Smooth muscle cell (in vitro differentiated cells): ENCODE measurements at regions not wholly inside any gene's neighbourhood (a gene's known extent, or its start where the extent isn't known, plus 50 kb on each side); places are given as distances from the start of the nearest gene placed in this dataset.

Source experiments
- DNase-seq: peaks from one replicate; lab custom pipeline; 2025; ENCODE audit not compliant: unreplicated experiment; lab: John Stamatoyannopoulos, UW
- H2AFZ ChIP-seq: fragments of 200-600 bp; sonication (generic); 2 replicates; pipeline ENCODE4 v1.6.0; 2016; ENCODE audit warnings: antibody characterized with exemption, low read depth, mild to moderate bottlenecking
- H3F3A ChIP-seq: fragments of 200-600 bp; sonication (generic); 2 replicates; pipeline ENCODE4 v1.6.0; 2017; ENCODE audit warnings: antibody characterized with exemption, low read depth
- H3K27ac ChIP-seq: fragments of 200-600 bp; sonication (generic); 2 replicates; pipeline ENCODE4 v1.5.1; 2016; ENCODE audit warnings: low read depth, mild to moderate bottlenecking
- H3K27me3 ChIP-seq: fragments of 200-600 bp; sonication (generic); 2 replicates; pipeline ENCODE4 v1.6.1; 2016; ENCODE audit warnings: low read depth, mild to moderate bottlenecking
- H3K36me3 ChIP-seq: fragments of 200-600 bp; sonication (generic); 2 replicates; pipeline ENCODE4 v1.5.1; 2016; ENCODE audit warnings: low read depth
- H3K4me1 ChIP-seq: fragments of 200-600 bp; sonication (generic); 2 replicates; pipeline ENCODE4 v1.5.1; 2016; ENCODE audit warnings: low read depth
- H3K4me2 ChIP-seq: fragments of 200-600 bp; sonication (generic); 2 replicates; pipeline ENCODE4 v1.6.0; 2016; ENCODE audit warnings: mild to moderate bottlenecking
- H3K4me3 ChIP-seq: fragments of 200-600 bp; sonication (generic); 2 replicates; pipeline ENCODE4 v1.5.1; 2016; ENCODE audit warnings: mild to moderate bottlenecking
- H3K79me2 ChIP-seq: fragments of 200-600 bp; sonication (generic); 2 replicates; pipeline ENCODE4 v1.6.0; 2016; ENCODE audit warnings: low read depth, mild to moderate bottlenecking
- H3K9ac ChIP-seq: fragments of 200-600 bp; sonication (generic); 2 replicates; pipeline ENCODE4 v1.6.0; 2016; ENCODE audit warnings: low read depth
- H3K9me3 ChIP-seq: fragments of 200-600 bp; sonication (generic); replicated peaks from 2 replicates; pipeline ENCODE4 v1.5.1; 2016; ENCODE audit warnings: low read depth
- H4K20me1 ChIP-seq: fragments of 200-600 bp; sonication (generic); 2 replicates; pipeline ENCODE4 v1.6.0; 2016; ENCODE audit warnings: low read depth
- WGBS: methylation state at CpG from one replicate; pipeline ENCODE4 v1.1.7; 2016; ENCODE audit warnings: low lambda C conversion rate; 5-methylcytosine and 5-hydroxymethylcytosine counted together
- TF ChIP-seq, protein P1 (sequence below): fragments of 200-600 bp; sonication (generic); IDR thresholded peaks from 2 replicates; pipeline ENCODE4 v1.5.1; 2017; ENCODE audit warnings: borderline replicate concordance, mild to moderate bottlenecking, antibody characterized with exemption; ENCODE audit not compliant: insufficient read depth, poor library complexity, severe bottlenecking

DNA sequence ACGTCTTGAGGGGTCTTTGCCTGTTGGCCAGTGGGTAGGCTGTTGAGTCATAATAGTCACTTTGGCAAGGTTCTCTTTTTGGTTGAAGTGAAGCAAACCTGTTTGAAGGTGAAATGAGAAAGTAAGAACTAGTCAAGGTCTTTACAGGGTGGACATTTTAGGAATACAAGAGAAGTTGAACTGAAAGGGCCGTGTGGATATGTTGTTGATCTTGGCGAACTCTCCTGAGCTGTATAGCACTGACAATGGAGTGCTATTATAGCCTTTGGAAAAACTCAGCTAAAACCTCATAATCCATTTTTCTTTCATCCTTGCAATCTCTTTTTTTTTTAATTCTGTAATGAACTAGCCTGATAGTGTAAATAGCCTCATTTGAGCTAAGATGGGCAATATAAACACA is 248.1 kb downstream of the MEIS1 start:
- no peak for DNase-seq
- H3K27me3 ChIP-seq, result no peaks in the 10 kb centered on the region
- no peaks in the 10 kb centered on the region for H3F3A ChIP-seq
- WGBS, result 92% methylated on average over 3 of the region's 3 CpGs
- H3K4me3 ChIP-seq, result no peak overlapping the region
- no peaks in the 10 kb centered on the region for H3K36me3 ChIP-seq
- H4K20me1 ChIP-seq, result no peaks in the 10 kb centered on the region
- no peak overlapping the region for H3K27ac ChIP-seq
- H3K79me2 ChIP-seq, result no peaks in the 10 kb centered on the region
- no peak overlapping the region for H3K9ac ChIP-seq
- H3K4me2 ChIP-seq, result no peak overlapping the region
- H3K9me3 ChIP-seq, result no peaks in the 10 kb centered on the region
- no peak overlapping the region for H2AFZ ChIP-seq
- TF ChIP-seq, protein P1, sequence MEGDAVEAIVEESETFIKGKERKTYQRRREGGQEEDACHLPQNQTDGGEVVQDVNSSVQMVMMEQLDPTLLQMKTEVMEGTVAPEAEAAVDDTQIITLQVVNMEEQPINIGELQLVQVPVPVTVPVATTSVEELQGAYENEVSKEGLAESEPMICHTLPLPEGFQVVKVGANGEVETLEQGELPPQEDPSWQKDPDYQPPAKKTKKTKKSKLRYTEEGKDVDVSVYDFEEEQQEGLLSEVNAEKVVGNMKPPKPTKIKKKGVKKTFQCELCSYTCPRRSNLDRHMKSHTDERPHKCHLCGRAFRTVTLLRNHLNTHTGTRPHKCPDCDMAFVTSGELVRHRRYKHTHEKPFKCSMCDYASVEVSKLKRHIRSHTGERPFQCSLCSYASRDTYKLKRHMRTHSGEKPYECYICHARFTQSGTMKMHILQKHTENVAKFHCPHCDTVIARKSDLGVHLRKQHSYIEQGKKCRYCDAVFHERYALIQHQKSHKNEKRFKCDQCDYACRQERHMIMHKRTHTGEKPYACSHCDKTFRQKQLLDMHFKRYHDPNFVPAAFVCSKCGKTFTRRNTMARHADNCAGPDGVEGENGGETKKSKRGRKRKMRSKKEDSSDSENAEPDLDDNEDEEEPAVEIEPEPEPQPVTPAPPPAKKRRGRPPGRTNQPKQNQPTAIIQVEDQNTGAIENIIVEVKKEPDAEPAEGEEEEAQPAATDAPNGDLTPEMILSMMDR, result no peak
- H3K4me1 ChIP-seq, result no peaks in the 10 kb centered on the region

DNA sequence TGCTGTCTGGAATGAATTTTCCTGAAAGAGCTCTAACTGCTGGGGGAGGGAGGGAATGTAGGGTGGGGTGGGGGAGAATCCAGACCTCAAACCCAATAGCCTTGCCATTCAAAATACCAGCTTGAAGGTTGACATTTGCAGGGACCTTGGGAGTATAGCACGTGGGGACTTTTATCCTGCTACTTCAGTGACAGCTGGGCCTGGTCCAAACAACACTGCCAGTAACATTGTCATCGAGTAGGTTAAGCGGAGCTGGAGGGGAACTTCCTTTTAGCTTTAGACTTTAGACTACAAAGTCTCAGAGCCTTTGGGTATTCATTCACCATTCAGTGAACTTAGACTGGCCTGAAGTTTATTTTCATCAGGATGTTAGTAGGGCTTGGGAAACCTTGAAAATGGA is 248.7 kb downstream of the MEIS1 start:
- H3K79me2 ChIP-seq, result no peaks in the 10 kb centered on the region
- no peaks in the 10 kb centered on the region for H3F3A ChIP-seq
- 90% methylated on average over 3 of the region's 3 CpGs for WGBS
- H3K4me3 ChIP-seq, result no peak overlapping the region
- no peaks in the 10 kb centered on the region for H3K27me3 ChIP-seq
- H3K36me3 ChIP-seq, result no peaks in the 10 kb centered on the region
- no peak overlapping the region for H3K9ac ChIP-seq
- H3K9me3 ChIP-seq, result no peaks in the 10 kb centered on the region
- no peak for DNase-seq
- TF ChIP-seq, protein P1, result no peak
- no peak overlapping the region for H3K4me2 ChIP-seq
- H3K27ac ChIP-seq, result no peak overlapping the region
- H4K20me1 ChIP-seq, result no peaks in the 10 kb centered on the region
- no peaks in the 10 kb centered on the region for H3K4me1 ChIP-seq
- H2AFZ ChIP-seq, result no peak overlapping the region

DNA sequence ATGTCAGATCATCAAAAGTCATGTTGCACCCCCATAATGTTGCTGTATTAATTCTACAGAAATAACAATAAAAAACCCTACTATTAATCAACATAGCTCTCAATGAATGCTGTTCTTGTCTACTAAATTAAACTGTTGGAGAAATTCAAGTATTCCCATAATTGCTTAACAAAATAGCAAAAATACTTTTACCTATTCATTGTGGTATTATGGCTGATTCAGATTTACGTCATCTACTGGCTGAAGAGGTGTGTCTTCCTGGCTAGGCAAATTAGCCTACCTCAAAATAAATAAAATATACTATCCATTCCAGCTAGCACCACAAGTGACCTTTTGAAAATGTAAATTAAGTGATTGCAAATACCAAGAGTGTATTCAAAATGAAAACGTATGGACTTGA is 249.4 kb downstream of the MEIS1 start:
- H3K4me2 ChIP-seq, result no peak overlapping the region
- no peaks in the 10 kb centered on the region for H3F3A ChIP-seq
- H4K20me1 ChIP-seq, result no peaks in the 10 kb centered on the region
- H3K4me1 ChIP-seq, result no peaks in the 10 kb centered on the region
- no peak overlapping the region for H3K27ac ChIP-seq
- no peak for DNase-seq
- H3K9ac ChIP-seq, result no peak overlapping the region
- H3K27me3 ChIP-seq, result no peaks in the 10 kb centered on the region
- no peaks in the 10 kb centered on the region for H3K79me2 ChIP-seq
- no peak overlapping the region for H3K4me3 ChIP-seq
- no peaks in the 10 kb centered on the region for H3K9me3 ChIP-seq
- no peaks in the 10 kb centered on the region for H3K36me3 ChIP-seq
- H2AFZ ChIP-seq, result no peak overlapping the region
- TF ChIP-seq, protein P1, result no peak
- 94% methylated on average over 2 of the region's 2 CpGs for WGBS

DNA sequence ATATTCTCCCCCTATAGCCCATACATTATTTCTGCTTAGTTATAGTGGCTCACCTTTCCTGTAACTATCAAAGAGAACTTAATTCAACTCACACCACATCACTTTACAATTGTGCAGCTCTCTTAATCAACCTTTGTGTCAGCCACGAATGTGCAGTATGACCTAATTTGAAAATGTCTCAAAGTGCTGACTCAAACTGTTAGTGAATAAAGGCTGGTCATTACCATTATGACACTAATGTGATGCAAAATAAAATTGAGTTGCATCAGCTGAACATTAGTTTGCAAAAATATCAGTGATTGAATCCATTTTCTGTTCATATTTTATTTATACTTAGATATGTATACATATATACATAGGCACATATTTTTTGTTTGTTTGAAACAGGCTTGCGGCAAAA is 251.8 kb downstream of the MEIS1 start:
- H3K27ac ChIP-seq, result no peak overlapping the region
- H3K4me1 ChIP-seq, result peaks cover 6% of the 10 kb centered on the region
- H3K9ac ChIP-seq, result no peak overlapping the region
- H3K36me3 ChIP-seq, result no peaks in the 10 kb centered on the region
- WGBS, result 65% methylated on average over 2 of the region's 2 CpGs
- H3K4me2 ChIP-seq, result no peak overlapping the region
- no peaks in the 10 kb centered on the region for H3K79me2 ChIP-seq
- DNase-seq, result no peak
- H2AFZ ChIP-seq, result peak overlapping the region; percentile 59
- no peaks in the 10 kb centered on the region for H4K20me1 ChIP-seq
- no peaks in the 10 kb centered on the region for H3K27me3 ChIP-seq
- H3K4me3 ChIP-seq, result no peak overlapping the region
- no peaks in the 10 kb centered on the region for H3K9me3 ChIP-seq
- TF ChIP-seq, protein P1, result no peak
- no peaks in the 10 kb centered on the region for H3F3A ChIP-seq
